ENCODE measurements at regions not wholly inside any gene's neighbourhood (a gene's known extent, or its start where the extent isn't known, plus 50 kb on each side); places are given as distances from the start of the nearest gene placed in this dataset.

DNA sequence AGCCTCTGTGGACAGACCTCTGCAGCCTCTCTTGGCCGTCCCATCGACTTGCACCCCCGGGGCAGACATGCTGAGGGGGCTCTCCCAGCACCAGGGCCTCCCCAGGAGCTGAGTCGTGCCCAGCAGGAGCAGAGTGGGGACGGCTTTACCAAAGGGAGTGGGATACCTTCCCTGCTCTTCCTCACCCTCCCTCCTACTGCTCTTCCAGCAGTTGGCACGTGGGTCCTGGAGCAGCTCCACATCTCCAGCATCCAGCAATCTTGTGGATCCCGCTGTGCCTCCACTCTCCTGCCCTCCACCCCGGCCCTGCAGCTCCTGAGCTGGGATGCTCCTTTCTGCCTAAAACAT is 854.0 kb downstream of the BRD1 start:
- DNase-seq (ENCODE audit: low spot score) = no peak

- DNase-seq (ENCODE audit: low spot score) = no peak
Measured at GRCh38 chr22:48972979-48973693, 854.5 kb downstream of the BRD1 start.

GRCh38 chr22:48968201-48968959 is 859.3 kb downstream of the BRD1 start:
- no peak for DNase-seq (ENCODE audit: low spot score)

- no peak for DNase-seq (ENCODE audit: low spot score)
Measured at GRCh38 chr22:48963405-48963804, 864.3 kb downstream of the BRD1 start.

DNA sequence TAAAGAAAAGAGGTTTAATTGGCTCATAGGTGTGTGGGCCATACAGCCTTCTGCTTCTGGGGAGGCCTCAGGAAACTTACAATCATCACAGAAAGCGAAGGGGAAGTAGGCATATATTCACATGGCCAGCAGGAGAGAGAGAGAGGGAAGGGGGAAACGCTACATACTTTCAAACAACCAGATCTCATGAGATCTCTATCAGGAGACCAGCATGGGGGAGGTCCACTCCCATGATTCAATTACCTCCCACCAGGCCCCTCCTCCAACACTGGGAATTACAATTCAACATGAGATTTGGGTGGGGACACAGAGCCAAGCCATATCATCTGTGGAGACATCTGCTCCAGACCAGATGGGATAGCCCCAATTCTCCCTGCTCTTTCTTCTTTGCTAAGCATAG is 866.0 kb downstream of the BRD1 start:
- no peak for DNase-seq (ENCODE audit: low spot score)

DNA sequence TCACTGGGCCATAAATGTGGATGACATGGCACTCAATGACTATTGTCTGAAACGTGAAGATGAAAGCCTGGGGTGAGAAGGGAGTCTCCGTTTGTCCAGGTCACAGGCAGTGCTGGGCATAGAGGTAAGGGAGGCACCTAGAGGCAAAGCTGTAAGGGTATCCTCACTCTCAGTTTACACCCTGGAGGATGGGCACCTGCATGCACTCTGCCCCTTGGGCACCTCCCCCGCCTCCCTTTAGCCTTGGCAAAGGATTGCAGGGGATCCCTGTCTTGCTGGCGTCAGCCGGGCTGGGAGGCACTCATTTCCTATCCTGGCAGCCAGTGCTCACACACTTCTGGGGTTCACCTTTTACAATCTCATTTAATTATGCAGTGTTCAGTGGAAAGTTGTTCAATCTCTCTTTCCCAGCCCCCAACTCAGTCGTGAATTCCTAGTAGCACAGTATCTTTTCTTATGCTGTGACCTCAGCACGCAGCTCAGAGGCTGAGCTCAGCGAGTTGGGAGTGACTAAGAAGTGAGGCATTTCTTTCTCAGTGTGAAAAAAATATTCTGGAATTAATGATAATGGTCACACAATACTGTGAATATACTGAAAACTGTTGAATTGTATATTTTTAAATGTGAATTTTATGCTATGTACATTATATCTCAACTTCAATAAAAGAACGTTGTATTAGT is 866.6 kb downstream of the BRD1 start:
- peak; percentile 26 for DNase-seq (ENCODE audit: low spot score)

DNA sequence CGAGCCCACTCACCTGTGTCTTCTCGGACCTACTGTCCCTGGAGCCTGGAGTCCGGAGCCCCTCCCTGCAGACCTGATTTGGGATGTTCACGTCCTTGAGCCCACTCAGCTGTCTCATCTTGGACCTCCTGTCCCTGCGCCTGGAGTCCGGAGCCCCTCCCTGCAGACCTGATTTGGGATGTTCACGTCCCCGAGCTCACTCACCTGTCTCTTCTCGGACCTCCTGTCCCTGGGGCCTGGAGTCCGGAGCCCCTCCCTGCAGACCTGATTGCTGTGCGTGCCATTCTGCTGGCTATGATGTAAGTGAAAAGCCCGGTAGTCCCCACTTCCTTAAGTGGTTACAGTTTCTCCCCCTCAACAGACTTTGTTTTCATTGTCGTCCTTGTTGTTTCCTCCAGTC is 867.1 kb downstream of the BRD1 start:
- DNase-seq (ENCODE audit: low spot score) = no peak

- DNase-seq (ENCODE audit: low spot score) = no peak
Measured at GRCh38 chr22:48959496-48959895, 868.2 kb downstream of the BRD1 start.

DNA sequence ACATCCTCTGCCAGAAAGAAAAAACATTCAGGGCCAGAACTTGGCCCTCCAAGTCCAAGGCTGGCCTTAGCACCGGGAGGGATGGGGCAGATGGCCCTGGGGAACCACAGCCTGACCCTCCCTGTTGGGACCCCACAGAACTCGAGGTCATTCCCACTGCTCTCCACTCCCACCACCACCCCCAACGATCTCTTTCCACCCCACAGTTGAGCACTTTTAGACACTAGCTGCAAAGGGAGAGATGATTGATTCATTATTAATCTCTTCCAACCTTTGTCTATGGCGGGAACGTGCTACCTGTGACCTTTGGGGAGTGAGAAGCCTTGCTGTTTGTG is 869.7 kb downstream of the BRD1 start:
- no peak for DNase-seq (ENCODE audit: low spot score)

- no peak for DNase-seq (ENCODE audit: low spot score)
Measured at GRCh38 chr22:48957311-48957986, 870.2 kb downstream of the BRD1 start.

DNA sequence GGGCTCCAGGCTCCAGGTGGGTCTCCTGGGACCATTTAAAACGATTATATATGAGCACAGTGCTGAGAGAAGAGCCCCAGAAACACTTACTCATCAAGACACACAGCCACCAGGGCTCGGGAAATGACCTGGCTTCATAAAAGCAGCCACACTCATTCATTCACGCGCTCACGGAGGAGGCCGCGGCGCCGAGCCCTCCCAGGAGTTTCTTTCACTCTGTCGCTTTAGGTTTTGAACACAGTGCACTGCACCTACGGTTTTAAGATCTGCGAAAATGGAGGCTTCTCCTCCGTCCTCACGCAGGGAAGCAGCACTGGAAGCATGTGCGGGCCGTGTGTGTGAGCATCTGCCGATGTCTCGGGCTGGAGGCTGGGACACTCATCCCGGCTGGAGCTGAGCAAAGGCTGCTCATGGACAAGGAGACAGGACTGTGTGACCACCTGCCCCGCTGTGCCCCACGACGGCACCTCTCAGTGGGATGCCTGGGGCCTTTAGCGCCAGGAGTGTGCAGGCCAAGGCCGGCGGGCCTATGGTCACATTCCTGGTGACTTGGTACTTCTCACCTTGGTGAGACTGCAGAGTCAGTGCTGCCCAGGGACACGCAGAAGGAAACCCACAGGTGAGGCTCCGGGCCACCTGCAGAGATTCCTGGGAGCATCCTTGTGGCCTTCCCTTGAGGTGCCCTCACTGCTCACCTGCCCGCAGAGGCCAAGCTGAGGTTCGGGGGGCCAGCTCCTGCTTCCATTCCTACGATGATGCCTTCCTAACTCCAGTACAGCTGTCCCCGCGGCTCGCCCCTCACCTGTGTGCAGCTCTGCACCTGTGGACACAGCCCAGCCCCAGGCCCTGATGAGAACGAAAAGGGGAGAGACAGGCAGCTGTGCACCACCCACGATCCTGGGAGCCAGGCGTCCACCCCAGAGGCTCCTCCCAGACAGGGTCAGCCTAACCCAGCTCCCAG is 872.0 kb downstream of the BRD1 start:
- DNase-seq (ENCODE audit: low spot score) = no peak

DNA sequence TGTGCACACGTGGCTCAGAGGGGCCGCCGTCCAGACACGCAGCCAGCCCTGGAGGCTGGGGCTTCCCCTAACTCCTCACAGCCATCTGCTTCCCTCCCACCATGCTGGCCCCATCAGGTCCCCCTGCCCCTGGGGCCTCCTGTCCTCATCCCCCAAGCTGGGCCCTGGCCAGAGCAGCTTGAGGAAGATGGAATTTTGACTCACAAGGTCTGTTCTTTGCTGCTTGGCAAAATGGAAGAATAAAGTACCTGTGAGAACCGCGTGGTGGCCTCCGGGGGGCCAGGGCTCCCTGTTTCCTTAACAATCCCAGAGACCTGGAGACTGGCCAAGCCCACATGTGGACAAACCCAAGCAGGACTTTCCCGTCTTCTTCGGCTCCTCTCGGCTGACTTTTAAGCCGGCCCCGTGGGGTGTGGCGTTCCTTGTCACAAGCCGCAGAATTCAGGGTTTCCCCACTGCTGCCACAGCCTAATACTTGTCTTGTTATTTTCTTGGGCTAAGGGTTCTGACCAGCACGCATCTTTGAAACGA is 872.8 kb downstream of the BRD1 start:
- peak; percentile 59 for DNase-seq (ENCODE audit: low spot score)

- no peak for DNase-seq (ENCODE audit: low spot score)
Measured at GRCh38 chr22:48953830-48954229, 873.8 kb downstream of the BRD1 start.

GRCh38 chr22:48953103-48953720 is 874.5 kb downstream of the BRD1 start:
- DNase-seq (ENCODE audit: low spot score) = no peak

DNA sequence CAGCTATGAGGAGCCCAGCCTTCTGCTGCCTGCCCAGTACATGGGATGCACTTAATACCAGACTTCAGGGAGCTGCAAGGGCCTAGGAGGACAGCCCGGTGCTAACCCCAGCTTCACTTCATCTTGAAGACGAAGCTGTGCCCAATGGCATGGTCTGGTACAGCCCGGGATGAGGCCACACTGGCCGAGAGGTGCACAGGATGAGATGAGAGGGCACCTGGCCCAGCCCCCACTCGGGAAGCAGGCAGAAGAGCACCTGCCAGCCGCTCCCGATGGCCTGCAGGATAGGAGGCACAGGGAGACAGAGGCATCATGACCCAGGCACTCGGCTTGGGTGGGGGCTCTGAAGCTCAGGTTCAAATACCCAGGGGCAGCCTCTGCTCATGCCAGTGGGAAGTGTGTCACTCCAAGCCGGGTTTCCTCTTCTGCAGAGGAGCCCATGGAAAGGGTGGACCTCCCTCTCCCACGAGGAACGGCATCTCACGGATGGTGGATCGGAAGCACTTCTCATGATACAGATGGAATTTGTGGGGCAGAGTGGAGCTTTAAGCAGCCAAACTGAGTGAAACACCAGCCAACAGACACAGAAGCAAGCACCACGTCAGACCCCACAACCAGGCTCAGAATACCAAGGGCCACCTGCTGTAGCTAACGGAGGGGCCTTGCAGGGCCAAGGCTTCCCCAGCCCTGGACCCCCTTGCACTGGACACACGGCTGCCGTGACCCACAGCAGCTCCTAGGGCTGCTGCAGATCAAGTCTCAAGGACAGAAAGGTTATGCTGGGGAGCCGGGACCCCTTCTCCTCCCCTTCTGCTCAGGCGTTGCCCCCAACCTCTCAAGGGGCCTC is 875.2 kb downstream of the BRD1 start:
- DNase-seq (ENCODE audit: low spot score) = no peak

GRCh38 chr22:48951836-48952235 is 875.8 kb downstream of the BRD1 start:
- no peak for DNase-seq (ENCODE audit: low spot score)

- no peak for DNase-seq (ENCODE audit: low spot score)
Measured at GRCh38 chr22:48950151-48950915, 877.3 kb downstream of the BRD1 start.

DNA sequence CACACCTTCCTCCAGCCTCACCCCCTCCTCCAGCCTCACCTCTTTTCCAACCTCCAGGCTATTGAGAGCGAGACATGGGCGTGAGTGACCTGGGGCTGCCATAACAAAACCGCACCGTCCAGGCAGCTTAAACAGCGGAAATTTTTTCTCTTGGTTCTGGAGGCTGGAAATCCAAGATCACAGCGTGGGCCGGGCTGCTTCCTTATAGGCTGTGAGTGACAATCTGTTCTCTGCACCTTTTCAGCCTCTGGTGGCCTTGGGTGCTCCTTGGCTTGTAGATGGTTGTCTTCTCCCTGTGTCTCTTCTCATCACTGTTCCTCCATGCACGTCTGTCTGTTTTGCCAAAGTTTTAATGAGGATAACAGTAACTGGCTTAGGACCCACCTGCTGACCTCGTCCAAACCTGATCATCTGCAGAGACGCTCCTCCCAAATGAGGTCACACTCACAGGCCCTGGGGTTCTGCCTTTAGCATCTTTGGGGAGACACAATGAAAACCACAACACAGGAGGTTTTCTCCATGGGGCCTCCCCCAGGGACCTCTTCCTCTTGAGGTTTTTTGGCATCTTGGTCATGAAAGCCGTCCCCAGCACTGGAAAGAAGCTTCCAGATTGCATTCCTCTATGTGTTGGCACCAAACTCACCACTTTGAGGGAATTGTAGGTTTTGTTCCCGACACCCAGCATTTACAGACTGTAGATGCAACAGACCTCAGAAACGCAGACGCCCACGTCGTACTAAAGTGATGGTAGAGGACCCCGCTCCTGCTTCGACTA is 878.1 kb downstream of the BRD1 start:
- DNase-seq (ENCODE audit: low spot score) = no peak

Measured in umbilical cord (tissue), 1 donor.